ENCODE measurements at regions not wholly inside any gene's neighbourhood (a gene's known extent, or its start where the extent isn't known, plus 50 kb on each side); places are given as distances from the start of the nearest gene placed in this dataset.

- DNase-seq (ENCODE audit: low read depth in 2 of 2), result no peak
These were observed 598.2 kb downstream of the PLPP3 start for GRCh38 chr1:55981010-55981650.

GRCh38 chr1:55980582-55980981 is 598.8 kb downstream of the PLPP3 start:
- DNase-seq (ENCODE audit: low read depth in 2 of 2), result no peak

GRCh38 chr1:55974714-55975441 is 604.5 kb downstream of the PLPP3 start:
- DNase-seq (ENCODE audit: low read depth in 2 of 2), result no peak

- no peak for DNase-seq (ENCODE audit: low read depth in 2 of 2)
These were observed 608.7 kb downstream of the PLPP3 start for GRCh38 chr1:55970526-55971110.

GRCh38 chr1:55969322-55969721 is 610.0 kb downstream of the PLPP3 start:
- no peak for DNase-seq (ENCODE audit: low read depth in 2 of 2)

GRCh38 chr1:55968661-55969060 is 610.7 kb downstream of the PLPP3 start:
- no peak for DNase-seq (ENCODE audit: low read depth in 2 of 2)

GRCh38 chr1:55965981-55966461 is 613.3 kb downstream of the PLPP3 start:
- no peak for DNase-seq (ENCODE audit: low read depth in 2 of 2)

GRCh38 chr1:55962472-55962871 is 616.9 kb downstream of the PLPP3 start:
- DNase-seq (ENCODE audit: low read depth in 2 of 2), result no peak

- no peak for DNase-seq (ENCODE audit: low read depth in 2 of 2)
These were observed 620.2 kb downstream of the PLPP3 start for GRCh38 chr1:55959136-55959548.

GRCh38 chr1:55958498-55958897 is 620.9 kb downstream of the PLPP3 start:
- no peak for DNase-seq (ENCODE audit: low read depth in 2 of 2)

- DNase-seq (ENCODE audit: low read depth in 2 of 2), result no peak
These were observed 622.1 kb downstream of the PLPP3 start for GRCh38 chr1:55957276-55957675.

GRCh38 chr1:55955016-55955621 is 624.2 kb downstream of the PLPP3 start:
- DNase-seq (ENCODE audit: low read depth in 2 of 2), result no peak

GRCh38 chr1:55951291-55951690 is 628.1 kb downstream of the PLPP3 start:
- DNase-seq (ENCODE audit: low read depth in 2 of 2), result no peak

- no peak for DNase-seq (ENCODE audit: low read depth in 2 of 2)
These were observed 631.9 kb downstream of the PLPP3 start for GRCh38 chr1:55947446-55947845.

- no peak for DNase-seq (ENCODE audit: low read depth in 2 of 2)
These were observed 635.5 kb downstream of the PLPP3 start for GRCh38 chr1:55943721-55944435.

GRCh38 chr1:55943012-55943411 is 636.4 kb downstream of the PLPP3 start:
- DNase-seq (ENCODE audit: low read depth in 2 of 2), result no peak

GRCh38 chr1:55939866-55940265 is 639.5 kb downstream of the PLPP3 start:
- no peak for DNase-seq (ENCODE audit: low read depth in 2 of 2)

- DNase-seq (ENCODE audit: low read depth in 2 of 2), result no peak
These were observed 640.5 kb downstream of the PLPP3 start for GRCh38 chr1:55938861-55939260.

- no peak for DNase-seq (ENCODE audit: low read depth in 2 of 2)
These were observed 641.0 kb downstream of the PLPP3 start for GRCh38 chr1:55938376-55938850.

- DNase-seq (ENCODE audit: low read depth in 2 of 2), result no peak
These were observed 641.5 kb downstream of the PLPP3 start for GRCh38 chr1:55937840-55938375.

GRCh38 chr1:55935236-55935635 is 644.1 kb downstream of the PLPP3 start:
- DNase-seq (ENCODE audit: low read depth in 2 of 2), result no peak
